H9 (cell line): ENCODE measurements at regions not wholly inside any gene's neighbourhood (a gene's known extent, or its start where the extent isn't known, plus 50 kb on each side); places are given as distances from the start of the nearest gene placed in this dataset.

Experiments
- DNase-seq: peaks from one replicate; pipeline ENCODE4 v3.0.0-alpha.2; 2017
- H2AFZ ChIP-seq: one replicate; pipeline ENCODE4 v1.6.1; 2013; ENCODE audit warnings: mild to moderate bottlenecking, low read length, control low read depth, moderate library complexity
- H2AK5ac ChIP-seq: 2 replicates; pipeline ENCODE4 v1.6.1; 2013; ENCODE audit warnings: low read length, control low read depth, mixed read lengths; ENCODE audit not compliant: insufficient read length
- H2BK120ac ChIP-seq: one replicate; pipeline ENCODE4 v1.6.1; 2013; ENCODE audit warnings: low read depth, mild to moderate bottlenecking, low read length, control low read depth, inconsistent platforms; ENCODE audit not compliant: poor library complexity, severe bottlenecking
- H2BK12ac ChIP-seq: 2 replicates; pipeline ENCODE4 v1.6.1; 2013; ENCODE audit warnings: low read length, control low read depth, mixed read lengths, low read depth; ENCODE audit not compliant: insufficient read length
- H2BK15ac ChIP-seq: 2 replicates; pipeline ENCODE4 v1.6.1; 2013; ENCODE audit warnings: low read depth, low read length, control low read depth
- H2BK20ac ChIP-seq: one replicate; pipeline ENCODE4 v1.6.1; 2013; ENCODE audit warnings: low read depth, mild to moderate bottlenecking, low read length, control low read depth, inconsistent platforms; ENCODE audit not compliant: poor library complexity, severe bottlenecking
- H2BK5ac ChIP-seq: 2 replicates; pipeline ENCODE4 v1.6.1; 2013; ENCODE audit warnings: low read length, control low read depth, mixed read lengths; ENCODE audit not compliant: insufficient read length
- H3K14ac ChIP-seq: 2 replicates; pipeline ENCODE4 v1.6.1; 2013; ENCODE audit warnings: low read length, control low read depth; ENCODE audit not compliant: insufficient read depth
- H3K18ac ChIP-seq: 2 replicates; pipeline ENCODE4 v1.6.1; 2013; ENCODE audit warnings: low read depth, mild to moderate bottlenecking, mixed read lengths, low read length, control low read depth; ENCODE audit not compliant: insufficient read length
- H3K23ac ChIP-seq: 2 replicates; pipeline ENCODE4 v1.6.1; 2013; ENCODE audit warnings: low read length, control low read depth, mixed read lengths, low read depth; ENCODE audit not compliant: insufficient read length
- H3K23me2 ChIP-seq: 2 replicates; pipeline ENCODE4 v1.6.1; 2013; ENCODE audit warnings: low read depth, mild to moderate bottlenecking, mixed read lengths, low read length, control low read depth; ENCODE audit not compliant: insufficient read length, poor library complexity, severe bottlenecking
- H3K27ac ChIP-seq: 2 replicates; pipeline ENCODE4 v1.5.1; 2013; ENCODE audit warnings: low read length, control low read depth, mixed read lengths, low read depth; ENCODE audit not compliant: insufficient read length
- H3K27me3 ChIP-seq: 2 replicates; pipeline ENCODE4 v1.6.1; 2013; ENCODE audit warnings: low read length, control low read depth, inconsistent platforms; ENCODE audit not compliant: insufficient read depth
- H3K4ac ChIP-seq: 2 replicates; pipeline ENCODE4 v1.6.1; 2013; ENCODE audit warnings: low read depth, mild to moderate bottlenecking, control low read depth, inconsistent platforms, low read length, moderate library complexity
- H3K4me1 ChIP-seq: 2 replicates; pipeline ENCODE4 v1.6.1; 2013; ENCODE audit warnings: low read length, control low read depth, inconsistent platforms; ENCODE audit not compliant: insufficient read depth
- H3K4me2 ChIP-seq: 2 replicates; pipeline ENCODE4 v1.6.1; 2013; ENCODE audit warnings: low read length, control low read depth, mixed read lengths; ENCODE audit not compliant: insufficient read length, insufficient read depth
- H3K56ac ChIP-seq: 2 replicates; pipeline ENCODE4 v1.6.1; 2013; ENCODE audit warnings: low read depth, mild to moderate bottlenecking, mixed read lengths, low read length, control low read depth; ENCODE audit not compliant: insufficient read length
- H3K79me1 ChIP-seq: 2 replicates; pipeline ENCODE4 v1.6.1; 2013; ENCODE audit warnings: low read depth, mild to moderate bottlenecking, moderate library complexity, low read length, control low read depth, inconsistent platforms; ENCODE audit not compliant: insufficient read depth, poor library complexity, severe bottlenecking
- H3K79me2 ChIP-seq: 2 replicates; pipeline ENCODE4 v1.6.1; 2013; ENCODE audit warnings: low read length, control low read depth, inconsistent platforms; ENCODE audit not compliant: insufficient read depth
- H3K9ac ChIP-seq: 2 replicates; pipeline ENCODE4 v1.6.1; 2013; ENCODE audit warnings: low read length, control low read depth, mixed read lengths; ENCODE audit not compliant: insufficient read length; ENCODE audit errors: extremely low read depth
- H3K9me3 ChIP-seq: one replicate; pipeline ENCODE4 v1.6.1; 2013; ENCODE audit warnings: low read depth, low read length, inconsistent platforms; ENCODE audit not compliant: control insufficient read depth
- H3T11ph ChIP-seq: one replicate; pipeline ENCODE4 v1.6.1; 2013; ENCODE audit warnings: mild to moderate bottlenecking, low read length, control low read depth, inconsistent platforms
- H4K20me1 ChIP-seq: one replicate; pipeline ENCODE4 v1.6.1; 2013; ENCODE audit not compliant: control insufficient read depth, insufficient read length, insufficient read depth
- H4K5ac ChIP-seq: 2 replicates; pipeline ENCODE4 v1.6.1; 2013; ENCODE audit warnings: low read depth, mild to moderate bottlenecking, mixed read lengths, low read length, control low read depth; ENCODE audit not compliant: insufficient read length
- H4K8ac ChIP-seq: replicated peaks from 2 replicates; pipeline ENCODE4 v1.6.1; 2013; ENCODE audit warnings: low read length, control low read depth, mixed read lengths, low read depth; ENCODE audit not compliant: insufficient read length
- H4K91ac ChIP-seq: 2 replicates; pipeline ENCODE4 v1.6.1; 2013; ENCODE audit warnings: low read depth, mild to moderate bottlenecking, moderate library complexity, mixed read lengths, low read length, control low read depth; ENCODE audit not compliant: insufficient read length
- H3K27ac Mint-ChIP-seq, 3 experiments: 2 replicates in 2 of 3; 3 replicates in 1 of 3; pipeline ENCODE4 v1.8.0; 2020 to 2021; ENCODE audit warnings: mixed read lengths in 3 of 3, mild to moderate bottlenecking in 1 of 3, moderate library complexity in 1 of 3
- H3K27me3 Mint-ChIP-seq: 2 replicates; pipeline ENCODE4 v1.8.0; 2021; ENCODE audit warnings: low read depth, mild to moderate bottlenecking, moderate library complexity, mixed read lengths
- H3K36me3 Mint-ChIP-seq, 3 experiments: 2 replicates in 2 of 3; 3 replicates in 1 of 3; pipeline ENCODE4 v1.8.0; 2020 to 2021; ENCODE audit warnings: low read depth in 3 of 3, mixed read lengths in 3 of 3; ENCODE audit not compliant: insufficient read depth in 1 of 3
- H3K4me1 Mint-ChIP-seq, 2 experiments: 2 replicates each; pipeline ENCODE4 v1.8.0; 2020; ENCODE audit warnings: mixed read lengths in 2 of 2
- H3K4me3 Mint-ChIP-seq, 2 experiments: 2 replicates in 1 of 2; 3 replicates in 1 of 2; pipeline ENCODE4 v1.8.0; 2020 to 2021; ENCODE audit warnings: mild to moderate bottlenecking in 2 of 2, mixed read lengths in 2 of 2, moderate library complexity in 1 of 2
- H3K9me3 Mint-ChIP-seq, 2 experiments: 2 replicates in 1 of 2; 3 replicates in 1 of 2; pipeline ENCODE4 v1.8.0; 2020; ENCODE audit warnings: mild to moderate bottlenecking in 2 of 2, mixed read lengths in 2 of 2, moderate library complexity in 1 of 2
- TF ChIP-seq, protein P1 (sequence below): fragments of 200-600 bp; sonication (generic); conservative IDR thresholded peaks from 3 replicates; pipeline ENCODE4 v1.8.0; 2021; ENCODE audit warnings: antibody characterized with exemption, mild to moderate bottlenecking

DNA sequence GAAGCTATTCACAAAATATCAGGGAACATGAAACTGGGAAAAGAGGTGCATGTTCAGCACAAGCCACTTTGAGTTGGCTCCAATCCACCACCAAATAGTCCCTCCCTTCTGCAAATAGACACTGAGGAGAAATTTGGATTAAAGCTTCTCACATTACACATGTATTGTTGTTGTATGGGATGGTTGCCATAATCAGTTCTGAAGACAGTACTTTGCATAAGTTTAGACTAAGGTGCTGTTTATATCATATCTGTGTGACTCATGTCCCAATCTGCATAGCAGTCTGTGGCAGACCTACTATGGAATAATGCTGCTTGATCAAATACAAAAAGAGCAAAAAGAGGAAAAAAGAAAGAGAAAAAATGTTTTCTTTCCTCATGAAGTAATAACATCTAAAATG is 376.7 kb upstream of the DDI1 start:
- H3T11ph ChIP-seq: no peak overlapping the region
- H3K79me2 ChIP-seq: no peaks in the 10 kb centered on the region
- H2AK5ac ChIP-seq: no peak overlapping the region
- no peak for DNase-seq
- Mint-ChIP-seq H3K27ac (no peak overlapping the region), H3K9me3 (no peaks in the 10 kb centered on the region), H3K36me3 (no peaks in the 10 kb centered on the region), H3K27me3 (no peaks in the 10 kb centered on the region), H3K4me1 (no peaks in the 10 kb centered on the region), H3K4me3 (no peak overlapping the region)
- H3K4me2 ChIP-seq: no peak overlapping the region
- no peak overlapping the region for H3K23ac ChIP-seq
- H2AFZ ChIP-seq: no peak overlapping the region
- no peak overlapping the region for H2BK12ac ChIP-seq
- no peaks in the 10 kb centered on the region for H3K79me1 ChIP-seq
- no peak overlapping the region for H4K91ac ChIP-seq
- H3K18ac ChIP-seq: no peak overlapping the region
- H3K56ac ChIP-seq: no peak overlapping the region
- H4K5ac ChIP-seq: no peak overlapping the region
- no peaks in the 10 kb centered on the region for H3K23me2 ChIP-seq
- H3K4ac ChIP-seq: no peak overlapping the region
- H4K20me1 ChIP-seq: no peaks in the 10 kb centered on the region
- H2BK5ac ChIP-seq: no peak overlapping the region
- no peak overlapping the region for H4K8ac ChIP-seq
- no peak overlapping the region for H2BK20ac ChIP-seq
- no peaks in the 10 kb centered on the region for H3K27me3 ChIP-seq
- H3K14ac ChIP-seq: no peak overlapping the region
- TF ChIP-seq, protein P1, sequence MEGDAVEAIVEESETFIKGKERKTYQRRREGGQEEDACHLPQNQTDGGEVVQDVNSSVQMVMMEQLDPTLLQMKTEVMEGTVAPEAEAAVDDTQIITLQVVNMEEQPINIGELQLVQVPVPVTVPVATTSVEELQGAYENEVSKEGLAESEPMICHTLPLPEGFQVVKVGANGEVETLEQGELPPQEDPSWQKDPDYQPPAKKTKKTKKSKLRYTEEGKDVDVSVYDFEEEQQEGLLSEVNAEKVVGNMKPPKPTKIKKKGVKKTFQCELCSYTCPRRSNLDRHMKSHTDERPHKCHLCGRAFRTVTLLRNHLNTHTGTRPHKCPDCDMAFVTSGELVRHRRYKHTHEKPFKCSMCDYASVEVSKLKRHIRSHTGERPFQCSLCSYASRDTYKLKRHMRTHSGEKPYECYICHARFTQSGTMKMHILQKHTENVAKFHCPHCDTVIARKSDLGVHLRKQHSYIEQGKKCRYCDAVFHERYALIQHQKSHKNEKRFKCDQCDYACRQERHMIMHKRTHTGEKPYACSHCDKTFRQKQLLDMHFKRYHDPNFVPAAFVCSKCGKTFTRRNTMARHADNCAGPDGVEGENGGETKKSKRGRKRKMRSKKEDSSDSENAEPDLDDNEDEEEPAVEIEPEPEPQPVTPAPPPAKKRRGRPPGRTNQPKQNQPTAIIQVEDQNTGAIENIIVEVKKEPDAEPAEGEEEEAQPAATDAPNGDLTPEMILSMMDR: no peak
- H3K9ac ChIP-seq: no peak overlapping the region
- no peak overlapping the region for H2BK15ac ChIP-seq
- no peaks in the 10 kb centered on the region for H3K9me3 ChIP-seq
- H2BK120ac ChIP-seq: no peak overlapping the region
- H3K4me1 ChIP-seq: no peaks in the 10 kb centered on the region
- H3K27ac ChIP-seq: no peak overlapping the region
